GM12878 (cell line): ENCODE measurements at regions not wholly inside any gene's neighbourhood (a gene's known extent, or its start where the extent isn't known, plus 50 kb on each side); places are given as distances from the start of the nearest gene placed in this dataset.

ENCODE experiments used
- ATAC-seq: fragments of 200-7000 bp; cut with Tn5 transposase; 3 replicates; pipeline ENCODE4 v1.9.1; 2020; ENCODE audit warnings: mild to moderate bottlenecking, moderate library complexity
- BruUV-seq: library from RNA; stranded (reverse); fragments of 400-500 nt; replicated peaks from 2 replicates; lab custom pipeline; 2021; lab: Mats Ljungman, UMichigan
- CTCF ChIA-PET: fragments of 300-600 bp; sonication (Branson Sonifier 250); formaldehyde crosslinking; extraction: SDS; loops from one replicate; lab custom pipeline; 2021; ENCODE audit warnings: inconsistent platforms; lab: Yijun Ruan, JAX
- POLR2A ChIA-PET: fragments of 350-600 bp; formaldehyde crosslinking; extraction: SDS; loops from one replicate; lab custom pipeline; 2021; ENCODE audit warnings: inconsistent platforms; lab: Charles Lee
- RAD21 ChIA-PET: fragments of 300-600 bp; sonication (Branson Sonifier 250); formaldehyde crosslinking; loops from one replicate; lab custom pipeline; 2023; ENCODE audit warnings: antibody characterized with exemption; ENCODE audit not compliant: unreplicated experiment; lab: Charles Lee
- SMC1A ChIA-PET: fragments of 300-600 bp; sonication (Branson Sonifier 250); formaldehyde crosslinking; loops from one replicate; lab custom pipeline; 2023; ENCODE audit not compliant: unreplicated experiment, uncharacterized antibody; lab: Charles Lee
- DNase-seq: peaks from one replicate; pipeline ENCODE4 v3.0.0-alpha.2; 2011; ENCODE audit warnings: low read depth, low spot score
- FAIRE-seq: peaks from 3 replicates; lab custom pipeline; 2011; peaks lifted over from hg19 to GRCh38; lab: Jason Lieb, UNC
- H2AFZ ChIP-seq: 2 replicates; pipeline ENCODE4 v1.6.0; 2011; ENCODE audit warnings: low read depth, low read length, control low read depth; ENCODE audit not compliant: control insufficient read depth
- H3K27ac ChIP-seq: 2 replicates; pipeline ENCODE4 v1.5.1; 2011; ENCODE audit warnings: control low read depth; ENCODE audit not compliant: control insufficient read depth, insufficient read depth
- H3K27me3 ChIP-seq, 2 experiments: replicated peaks in 1 of 2; 2 replicates each; pipeline versions ENCODE4 v1.6.0 to v1.6.1; 2011; ENCODE audit warnings: low read length in 1 of 2; ENCODE audit not compliant: control insufficient read depth in 2 of 2, insufficient read depth in 2 of 2
- H3K36me3 ChIP-seq, 2 experiments: 2 replicates each; pipeline ENCODE4 v1.5.1; 2011; ENCODE audit warnings: low read length in 1 of 2; ENCODE audit not compliant: control insufficient read depth in 2 of 2, insufficient read depth in 2 of 2
- H3K4me1 ChIP-seq: 2 replicates; pipeline ENCODE4 v1.6.1; 2011; ENCODE audit warnings: mild to moderate bottlenecking, low read length, moderate library complexity, mixed read lengths; ENCODE audit not compliant: control insufficient read depth, insufficient read depth
- H3K4me2 ChIP-seq: 2 replicates; pipeline ENCODE4 v1.6.0; 2011; ENCODE audit warnings: control low read depth; ENCODE audit not compliant: control insufficient read depth, insufficient read depth
- H3K4me3 ChIP-seq: fragments of 200-600 bp; sonication (generic); 2 replicates; pipeline ENCODE4 v1.5.1; 2016
- H3K79me2 ChIP-seq: 2 replicates; pipeline ENCODE4 v1.6.0; 2011; ENCODE audit warnings: low read length; ENCODE audit not compliant: control insufficient read depth, insufficient read depth
- H3K9ac ChIP-seq: 2 replicates; pipeline ENCODE4 v1.8.0; 2011; ENCODE audit warnings: low read length, control low read depth, mixed read lengths; ENCODE audit not compliant: control insufficient read depth, insufficient read depth
- H3K9me3 ChIP-seq: replicated peaks from 3 replicates; pipeline ENCODE4 v1.5.1; 2011; ENCODE audit warnings: mild to moderate bottlenecking, low read length; ENCODE audit not compliant: control insufficient read depth, insufficient read depth
- H4K20me1 ChIP-seq: 2 replicates; pipeline ENCODE4 v1.6.0; 2011; ENCODE audit not compliant: control insufficient read depth, insufficient read depth
- CHD1 ChIP-seq: IDR thresholded peaks from 2 replicates; pipeline ENCODE4 v1.6.1; 2012; ENCODE audit warnings: low read depth, low read length, improper control_type of control experiment
- GABPA ChIP-seq: IDR thresholded peaks from 2 replicates; pipeline ENCODE4 v1.6.1; 2014; ENCODE audit warnings: antibody characterized with exemption, low read depth, mild to moderate bottlenecking, inconsistent platforms
- IKZF1 ChIP-seq: fragments of 450-650 bp; conservative IDR thresholded peaks from 2 replicates; pipeline ENCODE4 v1.6.1; 2017; ENCODE audit warnings: antibody characterized with exemption, mild to moderate bottlenecking
- IKZF2 ChIP-seq, 2 experiments: fragments of 450-650 bp; IDR thresholded peaks; 2 replicates each; pipeline ENCODE4 v1.6.1; 2017; ENCODE audit warnings: mild to moderate bottlenecking in 2 of 2, moderate library complexity in 2 of 2
- IRF3 ChIP-seq: fragments of 450-650 bp; IDR thresholded peaks from 2 replicates; pipeline ENCODE4 v1.6.1; 2014; ENCODE audit warnings: mild to moderate bottlenecking
- JUND ChIP-seq: IDR thresholded peaks from 2 replicates; pipeline ENCODE4 v1.6.1; 2012; ENCODE audit warnings: low read depth, mild to moderate bottlenecking, low read length, improper control_type of control experiment, moderate library complexity
- POLR2A ChIP-seq: IDR thresholded peaks from 2 replicates; pipeline ENCODE4 v1.6.1; 2011; ENCODE audit warnings: low read depth, mild to moderate bottlenecking, low read length
- POLR2AphosphoS5 ChIP-seq: IDR thresholded peaks from 2 replicates; pipeline ENCODE4 v1.6.1; 2011; ENCODE audit warnings: mild to moderate bottlenecking, low read length, inconsistent platforms
- SPI1 ChIP-seq: IDR thresholded peaks from 2 replicates; pipeline ENCODE4 v1.6.1; 2011; ENCODE audit warnings: low read depth, mild to moderate bottlenecking, low read length, moderate library complexity, borderline replicate concordance; ENCODE audit not compliant: insufficient read depth
- SREBF1 ChIP-seq: IDR thresholded peaks from 2 replicates; pipeline ENCODE4 v1.6.1; 2012; ENCODE audit warnings: mild to moderate bottlenecking, low read length
- ZNF207 ChIP-seq: fragments of 450-650 bp; IDR thresholded peaks from 2 replicates; pipeline ENCODE4 v1.6.1; 2014; ENCODE audit warnings: antibody characterized with exemption, mild to moderate bottlenecking, borderline replicate concordance
- WGBS: methylation state at CpG from one replicate; pipeline ENCODE4 v1.1.6; 2016; ENCODE audit warnings: low lambda C conversion rate; ENCODE audit not compliant: insufficient replicate concordance, insufficient coverage; ENCODE audit errors: missing lambda C conversion rate; 5-methylcytosine and 5-hydroxymethylcytosine counted together
- in situ Hi-C: fragments of 300-500 bp; cut with MboI; formaldehyde crosslinking; loops from 9 replicates; pipeline ENCODE4 v1.14.3; 2018; ENCODE audit warnings: mixed read lengths
- intact Hi-C: fragments of 100-400 bp; cut with micrococcal nuclease; formaldehyde crosslinking; loops from one replicate; pipeline ENCODE4 v1.14.2; 2022; ENCODE audit not compliant: unreplicated experiment

- Histone ChIP-seq H3K4me2 (no peak overlapping the region), H3K36me3 (no peaks in the 10 kb centered on the region), H3K9me3 (no peaks in the 10 kb centered on the region; the same call in 2 of the 3 replicates), H3K79me2 (no peaks in the 10 kb centered on the region), H3K9ac (no peak overlapping the region)
- BruUV-seq: no TSS peak
- in situ Hi-C loops: no loop called here
- WGBS: 32% methylated on average over 4 of the region's 4 CpGs
- POLR2A ChIA-PET: no interaction called here
- intact Hi-C loops: no loop called here
- no peak for TF ChIP-seq GABPA
- TF ChIP-seq, all 136 proteins: peak for 0
- DNase-seq (no peak), FAIRE-seq (no peak), ATAC-seq (no peak)
- Histone ChIP-seq H2AFZ (no peak overlapping the region), H3K4me3 (no peak overlapping the region), H3K27me3 (no peaks in the 10 kb centered on the region; a peak in 1 of 4 replicates), H3K4me1 (no peaks in the 10 kb centered on the region), H4K20me1 (no peaks in the 10 kb centered on the region), H3K27ac (no peak overlapping the region)
- SMC1A ChIA-PET: interaction anchor here (0.9 kb wide), 1 partner anchor 15 kb away, joined by 3 read pairs; no protein-coding TSS in a partner anchor
- RAD21 ChIA-PET: no interaction called here
- CTCF ChIA-PET: no interaction called here
Measured at GRCh38 chr1:168982778-168983177, 123.7 kb upstream of the ATP1B1 start.

- no peaks in the 10 kb centered on the region for H3K79me2 ChIP-seq
- no peaks in the 10 kb centered on the region; the same call in 2 of the 3 replicates for H3K9me3 ChIP-seq
- TF ChIP-seq POLR2A: no peak
- TF ChIP-seq JUND: no peak
- no peak for TF ChIP-seq IRF3
- no peak for TF ChIP-seq IKZF1
- TF ChIP-seq POLR2AphosphoS5: no peak
- TF ChIP-seq ZNF207: no peak
- TF ChIP-seq SPI1: no peak
- TF ChIP-seq SREBF1: no peak
- no peak for TF ChIP-seq CHD1
- TF ChIP-seq IKZF2 (IDR thresholded peaks at IDR 0.05): no peak
- TF ChIP-seq, all 136 proteins: peak for 0
- Histone ChIP-seq H3K4me2 (no peak overlapping the region), H3K27ac (no peak overlapping the region), H3K27me3 (no peaks in the 10 kb centered on the region; a peak in 1 of 4 replicates), H3K9ac (no peak overlapping the region), H3K36me3 (no peaks in the 10 kb centered on the region), H2AFZ (no peak overlapping the region), H3K4me1 (no peaks in the 10 kb centered on the region; the same call in 1 of the 2 replicates), H3K4me3 (no peak overlapping the region), H4K20me1 (no peaks in the 10 kb centered on the region)
- FAIRE-seq (no peak), ATAC-seq (no peak), DNase-seq (no peak)
- BruUV-seq: no TSS peak
- 45% methylated on average over 4 of the region's 4 CpGs for WGBS
- in situ Hi-C loops: no loop called here
- SMC1A ChIA-PET: interaction anchor here (0.6 to 1.8 kb wide), 3 partner anchors 9 to 869 kb away, joined by 3 to 6 read pairs (median 5); no protein-coding TSS in a partner anchor
- intact Hi-C loops: no loop called here
- POLR2A ChIA-PET: no interaction called here
- RAD21 ChIA-PET: interaction anchor here (1.1 kb wide), 1 partner anchor 350 kb away, joined by 4 read pairs; no protein-coding TSS in a partner anchor
- CTCF ChIA-PET: no interaction called here
Measured at GRCh38 chr1:168987330-168987729, 119.2 kb upstream of the ATP1B1 start.
